HepG2 (cell line): ENCODE measurements at regions not wholly inside any gene's neighbourhood (a gene's known extent, or its start where the extent isn't known, plus 50 kb on each side); places are given as distances from the start of the nearest gene placed in this dataset.
A peak's percentile ranks its signal among the peaks of the same experiment; 100 is the strongest.

Experiments
- GFI1 ChIP-seq: sonication (generic); formaldehyde crosslinking; IDR thresholded peaks from 2 replicates; pipeline ENCODE4 v1.5.0; 2020; ENCODE audit warnings: missing genetic modification reagents, mild to moderate bottlenecking, borderline replicate concordance
- GLMP ChIP-seq: sonication (generic); formaldehyde crosslinking; IDR thresholded peaks from 2 replicates; pipeline ENCODE4 v1.9.0; 2021; ENCODE audit warnings: missing genetic modification reagents, mild to moderate bottlenecking, borderline replicate concordance
- HNF4A ChIP-seq: sonication (generic); formaldehyde crosslinking; IDR thresholded peaks from 2 replicates; pipeline ENCODE4 v1.4.0; 2020; ENCODE audit warnings: missing genetic modification reagents
- ISX ChIP-seq: sonication (generic); formaldehyde crosslinking; conservative IDR thresholded peaks from 2 replicates; pipeline ENCODE4 v1.5.0; 2020; ENCODE audit warnings: missing genetic modification reagents
- JUN ChIP-seq: sonication (generic); formaldehyde crosslinking; IDR thresholded peaks from 2 replicates; pipeline ENCODE4 v1.4.0; 2020; ENCODE audit warnings: mild to moderate bottlenecking, missing genetic modification reagents
- NR1H2 ChIP-seq: sonication (generic); formaldehyde crosslinking; IDR thresholded peaks from 2 replicates; pipeline ENCODE4 v1.8.1; 2022; ENCODE audit warnings: low read depth, missing genetic modification reagents, borderline replicate concordance
- PITX1 ChIP-seq: sonication (generic); formaldehyde crosslinking; IDR thresholded peaks from 2 replicates; pipeline ENCODE4 v1.5.1; 2020; ENCODE audit warnings: mild to moderate bottlenecking, missing genetic modification reagents
- RBAK ChIP-seq: sonication (generic); formaldehyde crosslinking; IDR thresholded peaks from 2 replicates; pipeline ENCODE4 v1.5.1; 2020; ENCODE audit warnings: mild to moderate bottlenecking, missing genetic modification reagents
- SAFB2 ChIP-seq: sonication (generic); formaldehyde crosslinking; IDR thresholded peaks from 2 replicates; pipeline ENCODE4 v1.5.1; 2020; ENCODE audit warnings: missing genetic modification reagents, low read depth, mild to moderate bottlenecking, borderline replicate concordance
- SIN3A ChIP-seq: IDR thresholded peaks from 2 replicates; pipeline ENCODE4 v1.6.1; 2011; ENCODE audit warnings: low read depth, mild to moderate bottlenecking, control low read depth, low read length, borderline replicate concordance
- SIX4 ChIP-seq: sonication (generic); formaldehyde crosslinking; IDR thresholded peaks from 2 replicates; pipeline ENCODE4 v1.4.0; 2020; ENCODE audit warnings: missing genetic modification reagents
- ZFP1 ChIP-seq: IDR thresholded peaks from 2 replicates; pipeline ENCODE4 v1.6.1; 2016
- ZNF3 ChIP-seq: IDR thresholded peaks from 2 replicates; pipeline ENCODE4 v1.7.0; 2017; ENCODE audit warnings: inconsistent platforms
- ZNF430 ChIP-seq: sonication (generic); formaldehyde crosslinking; IDR thresholded peaks from 2 replicates; pipeline ENCODE4 v1.9.0; 2021; ENCODE audit warnings: mild to moderate bottlenecking, missing genetic modification reagents
- ZNF503 ChIP-seq: sonication (generic); formaldehyde crosslinking; IDR thresholded peaks from 2 replicates; pipeline ENCODE4 v1.4.0; 2020; ENCODE audit warnings: missing genetic modification reagents
- ZNF607 ChIP-seq: sonication (generic); formaldehyde crosslinking; IDR thresholded peaks from 2 replicates; pipeline ENCODE4 v1.5.1; 2020; ENCODE audit warnings: missing genetic modification reagents, mild to moderate bottlenecking, borderline replicate concordance
- ZNF609 ChIP-seq: sonication (generic); formaldehyde crosslinking; IDR thresholded peaks from 2 replicates; pipeline ENCODE4 v1.4.0; 2020; ENCODE audit warnings: mild to moderate bottlenecking, missing genetic modification reagents, borderline replicate concordance
- ZNF841 ChIP-seq: sonication (generic); formaldehyde crosslinking; IDR thresholded peaks from 2 replicates; pipeline ENCODE4 v1.8.1; 2023; ENCODE audit warnings: missing genetic modification reagents, borderline replicate concordance
- TF ChIP-seq, protein P1 (sequence below): sonication (generic); formaldehyde crosslinking; IDR thresholded peaks from 2 replicates; pipeline ENCODE4 v1.9.0; 2022; ENCODE audit warnings: low read depth, missing genetic modification reagents

DNA sequence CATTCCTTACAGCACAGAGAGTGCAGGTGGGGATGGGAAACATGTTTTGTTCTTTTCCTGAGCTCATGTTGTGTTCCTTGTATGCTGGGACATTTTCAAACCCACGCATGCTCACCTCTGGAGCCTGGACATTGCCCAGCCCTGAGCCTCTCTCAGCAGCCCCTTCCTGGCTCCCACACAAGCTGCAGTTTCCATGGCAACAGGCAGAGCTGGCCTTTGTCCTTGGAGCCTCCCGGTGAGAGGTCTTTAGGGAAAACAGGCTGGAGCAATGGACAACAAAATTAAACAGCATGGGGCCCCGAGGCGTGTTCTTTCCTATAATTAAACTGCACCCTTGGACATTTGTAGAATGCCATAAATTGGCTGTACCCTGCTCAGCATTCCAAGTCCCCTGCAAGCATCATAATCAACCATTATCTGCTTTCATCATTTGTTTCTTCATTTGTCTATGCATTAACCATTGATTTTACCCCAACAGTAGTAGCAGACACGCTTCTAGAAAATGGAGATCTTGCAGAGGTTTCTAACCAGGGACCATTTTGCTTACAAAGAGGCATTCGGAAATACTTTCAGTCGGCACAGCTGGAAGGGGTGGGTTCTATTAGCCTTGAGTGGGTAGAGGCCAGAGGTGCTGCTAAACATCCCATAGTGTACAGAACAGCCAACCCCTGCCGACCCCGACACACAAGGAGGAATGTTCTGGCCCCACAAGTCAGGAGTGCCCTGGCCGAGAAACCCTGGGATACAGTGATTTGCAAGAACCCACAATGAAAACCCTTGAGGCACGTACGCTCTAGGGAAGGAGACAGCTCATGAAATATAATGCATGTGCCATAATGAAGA, 133.4 kb upstream of the PEG3 start (continued):
- TF ChIP-seq SIN3A (0 out of 2 replicates have a peak, but pooled peaks have one; percentile 26), GFI1 (no peak), ZNF430 (peak; percentile 25; the same call in 1 of the 2 replicates), ZNF609 (CRISPR knock-in tag) (peak; percentile 69; the same call in 1 of the 2 replicates), ZFP1 (no peak), ZNF607 (CRISPR knock-in tag) (peak; percentile 4; the same call in 1 of the 2 replicates), ZNF503 (no peak), ZNF841 (CRISPR knock-in tag) (no peak), SAFB2 (CRISPR knock-in tag) (no peak), ISX (no peak), NR1H2 (CRISPR knock-in tag) (no peak), JUN (no peak), SIX4 (CRISPR knock-in tag) (no peak), ZNF3 (no peak), RBAK (no peak), GLMP (CRISPR knock-in tag) (no peak), HNF4A (CRISPR knock-in tag) (peak; percentile 76), PITX1 (no peak)
- TF ChIP-seq, protein P1, sequence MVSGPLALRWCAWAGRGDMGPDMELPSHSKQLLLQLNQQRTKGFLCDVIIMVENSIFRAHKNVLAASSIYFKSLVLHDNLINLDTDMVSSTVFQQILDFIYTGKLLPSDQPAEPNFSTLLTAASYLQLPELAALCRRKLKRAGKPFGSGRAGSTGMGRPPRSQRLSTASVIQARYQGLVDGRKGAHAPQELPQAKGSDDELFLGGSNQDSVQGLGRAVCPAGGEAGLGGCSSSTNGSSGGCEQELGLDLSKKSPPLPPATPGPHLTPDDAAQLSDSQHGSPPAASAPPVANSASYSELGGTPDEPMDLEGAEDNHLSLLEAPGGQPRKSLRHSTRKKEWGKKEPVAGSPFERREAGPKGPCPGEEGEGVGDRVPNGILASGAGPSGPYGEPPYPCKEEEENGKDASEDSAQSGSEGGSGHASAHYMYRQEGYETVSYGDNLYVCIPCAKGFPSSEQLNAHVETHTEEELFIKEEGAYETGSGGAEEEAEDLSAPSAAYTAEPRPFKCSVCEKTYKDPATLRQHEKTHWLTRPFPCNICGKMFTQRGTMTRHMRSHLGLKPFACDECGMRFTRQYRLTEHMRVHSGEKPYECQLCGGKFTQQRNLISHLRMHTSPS: no peak
